H1 (cell line): ENCODE measurements at regions not wholly inside any gene's neighbourhood (a gene's known extent, or its start where the extent isn't known, plus 50 kb on each side); places are given as distances from the start of the nearest gene placed in this dataset.

Source experiments
- CTCF ChIA-PET: fragments of 300-600 bp; sonication (Branson Sonifier 250); formaldehyde crosslinking; loops from one replicate; lab custom pipeline; 2021; ENCODE audit not compliant: partially characterized antibody; lab: Charles Lee
- POLR2A ChIA-PET: fragments of 300-600 bp; sonication (Branson Sonifier 250); formaldehyde crosslinking; loops from one replicate; lab custom pipeline; 2021; ENCODE audit warnings: inconsistent platforms; ENCODE audit not compliant: partially characterized antibody; lab: Charles Lee
- DNase-seq, 2 experiments: peaks; one replicate each; pipeline versions ENCODE4 v3.0.0 to v3.0.0-alpha.2; 2010 to 2022; ENCODE audit warnings: low spot score in 2 of 2, low read depth in 1 of 2, mixed read lengths in 1 of 2
- FAIRE-seq: peaks from 2 replicates; lab custom pipeline; 2011; peaks lifted over from hg19 to GRCh38; lab: Jason Lieb, UNC
- H2AFZ ChIP-seq: 2 replicates; pipeline ENCODE4 v1.8.1; 2012; ENCODE audit warnings: low read length, inconsistent platforms
- H2AK5ac ChIP-seq: 2 replicates; pipeline ENCODE4 v1.6.1; 2013; ENCODE audit warnings: low read depth, low read length
- H2BK120ac ChIP-seq: replicated peaks from 2 replicates; pipeline ENCODE3; 2013; ENCODE audit warnings: low read depth, low read length, inconsistent platforms
- H2BK12ac ChIP-seq: 2 replicates; pipeline ENCODE4 v1.6.1; 2013; ENCODE audit warnings: low read depth, low read length
- H2BK15ac ChIP-seq: 2 replicates; pipeline ENCODE4 v1.6.1; 2013; ENCODE audit warnings: low read length
- H2BK20ac ChIP-seq: 2 replicates; pipeline ENCODE4 v1.6.1; 2013; ENCODE audit warnings: low read length
- H2BK5ac ChIP-seq: 2 replicates; pipeline ENCODE4 v1.6.1; 2013; ENCODE audit warnings: low read depth, low read length
- H3K14ac ChIP-seq: 2 replicates; pipeline ENCODE4 v1.6.1; 2013; ENCODE audit warnings: inconsistent platforms; ENCODE audit not compliant: insufficient read length
- H3K18ac ChIP-seq: 2 replicates; pipeline ENCODE4 v1.6.1; 2013; ENCODE audit warnings: low read length; ENCODE audit errors: extremely low read depth
- H3K23ac ChIP-seq: 2 replicates; pipeline ENCODE4 v1.6.1; 2013; ENCODE audit warnings: inconsistent platforms; ENCODE audit not compliant: insufficient read length
- H3K23me2 ChIP-seq: 2 replicates; pipeline ENCODE4 v1.6.1; 2013; ENCODE audit warnings: low read depth, low read length
- H3K27ac ChIP-seq: 2 replicates; pipeline ENCODE4 v1.6.1; 2011; ENCODE audit warnings: low read depth, low read length, inconsistent platforms
- H3K27me3 ChIP-seq, 4 experiments: replicated peaks in 1 of 4; 1 replicate in 1 of 4; 2 replicates in 3 of 4; pipeline versions ENCODE4 v1.6.1 to v1.8.1; 2011 to 2013; ENCODE audit warnings: low read length in 3 of 4, mild to moderate bottlenecking in 3 of 4, inconsistent platforms in 2 of 4, mixed read lengths in 2 of 4, moderate library complexity in 1 of 4; ENCODE audit not compliant: control insufficient read depth in 3 of 4, insufficient read depth in 3 of 4; ENCODE audit errors: extremely low read depth in 1 of 4
- H3K36me3 ChIP-seq, 4 experiments: 2 replicates each; pipeline versions ENCODE4 v1.6.1 to v1.8.1; 2011 to 2013; ENCODE audit warnings: mild to moderate bottlenecking in 4 of 4, low read length in 3 of 4, moderate library complexity in 2 of 4, control low read depth in 1 of 4, inconsistent platforms in 1 of 4; ENCODE audit not compliant: insufficient read depth in 4 of 4, control insufficient read depth in 2 of 4
- H3K4ac ChIP-seq: replicated peaks from 2 replicates; pipeline ENCODE3; 2013; ENCODE audit warnings: low read length, low read depth, mixed read lengths, inconsistent platforms; ENCODE audit not compliant: insufficient read length
- H3K4me1 ChIP-seq, 4 experiments: replicated peaks in 1 of 4; 1 replicate in 1 of 4; 2 replicates in 3 of 4; pipeline versions ENCODE4 v1.6.1 to v1.8.1; 2011 to 2013; ENCODE audit warnings: low read length in 3 of 4, inconsistent platforms in 2 of 4, mixed read lengths in 1 of 4; ENCODE audit not compliant: insufficient read depth in 4 of 4, control insufficient read depth in 3 of 4
- H3K4me2 ChIP-seq, 2 experiments: 2 replicates each; pipeline versions ENCODE4 v1.6.1 to v1.8.1; 2011 to 2013; ENCODE audit warnings: low read depth in 2 of 2, low read length in 2 of 2, control low read depth in 1 of 2, inconsistent platforms in 1 of 2, mild to moderate bottlenecking in 1 of 2; ENCODE audit not compliant: insufficient read depth in 1 of 2
- H3K4me3 ChIP-seq, 4 experiments: fragments of 200-600, 300-600 bp in 1 of 4; sonication (generic), shearing (Covaris generic), sonication (Bioruptor Twin) in 1 of 4; 2 replicates each; pipeline versions ENCODE4 v1.5.1 to v1.8.1; 2011 to 2016; ENCODE audit warnings: low read length in 4 of 4, low read depth in 3 of 4, control low read depth in 2 of 4, inconsistent platforms in 2 of 4, mild to moderate bottlenecking in 2 of 4, mixed read lengths in 1 of 4, moderate library complexity in 1 of 4; ENCODE audit not compliant: insufficient read depth in 2 of 4; ENCODE audit errors: extremely low read depth in 1 of 4
- H3K56ac ChIP-seq: replicated peaks from 2 replicates; pipeline ENCODE3; 2013; ENCODE audit warnings: low read depth, mild to moderate bottlenecking, mixed read lengths, low read length, inconsistent platforms; ENCODE audit not compliant: insufficient read length
- H3K79me1 ChIP-seq: 2 replicates; pipeline ENCODE4 v1.6.1; 2013; ENCODE audit warnings: low read depth, low read length, control low read depth
- H3K79me2 ChIP-seq, 2 experiments: 2 replicates each; pipeline versions ENCODE4 v1.6.1 to v1.8.1; 2012 to 2013; ENCODE audit warnings: low read length in 2 of 2, mild to moderate bottlenecking in 2 of 2, inconsistent platforms in 1 of 2; ENCODE audit not compliant: insufficient read depth in 2 of 2, control insufficient read depth in 1 of 2
- H3K9ac ChIP-seq, 4 experiments: replicated peaks in 1 of 4; 1 replicate in 1 of 4; 2 replicates in 3 of 4; pipeline versions ENCODE4 v1.6.1 to v1.8.1; 2011 to 2013; ENCODE audit warnings: low read depth in 3 of 4, low read length in 3 of 4, control low read depth in 2 of 4, mild to moderate bottlenecking in 2 of 4, moderate library complexity in 2 of 4, inconsistent platforms in 1 of 4; ENCODE audit errors: extremely low read depth in 1 of 4
- H3K9me3 ChIP-seq, 2 experiments: 2 replicates each; pipeline versions ENCODE4 v1.6.1 to v1.8.1; 2012 to 2013; ENCODE audit warnings: mild to moderate bottlenecking in 2 of 2, moderate library complexity in 2 of 2, control low read depth in 1 of 2, inconsistent platforms in 1 of 2, low read depth in 1 of 2, low read length in 1 of 2, mixed read lengths in 1 of 2; ENCODE audit not compliant: insufficient read depth in 2 of 2
- H4K20me1 ChIP-seq, 2 experiments: replicated peaks in 1 of 2; 2 replicates each; pipeline versions ENCODE3 to v1.8.1; 2011 to 2013; ENCODE audit warnings: inconsistent platforms in 2 of 2, low read length in 2 of 2, mild to moderate bottlenecking in 1 of 2; ENCODE audit not compliant: insufficient read depth in 2 of 2, control insufficient read depth in 1 of 2
- H4K5ac ChIP-seq: 2 replicates; pipeline ENCODE4 v1.6.1; 2013; ENCODE audit warnings: low read length, low read depth, mixed read lengths, inconsistent platforms; ENCODE audit not compliant: insufficient read length
- H4K8ac ChIP-seq: 2 replicates; pipeline ENCODE4 v1.8.0; 2013; ENCODE audit warnings: mild to moderate bottlenecking, moderate library complexity, low read length, inconsistent platforms; ENCODE audit not compliant: insufficient read depth; ENCODE audit errors: extremely low read depth
- H4K91ac ChIP-seq: replicated peaks from 2 replicates; pipeline ENCODE3; 2013; ENCODE audit warnings: low read length, mixed read lengths, inconsistent platforms; ENCODE audit not compliant: insufficient read length
- CHD1 ChIP-seq: IDR thresholded peaks from 2 replicates; pipeline ENCODE4 v1.6.1; 2012; ENCODE audit warnings: low read depth, low read length, improper control_type of control experiment
- CHD2 ChIP-seq: IDR thresholded peaks from 2 replicates; pipeline ENCODE4 v1.6.1; 2012; ENCODE audit warnings: low read length, improper control_type of control experiment
- EZH2 ChIP-seq: fragments of 200-600 bp; sonication (generic); IDR thresholded peaks from 2 replicates; pipeline ENCODE4 v1.7.1; 2012; ENCODE audit warnings: low read depth, mild to moderate bottlenecking, moderate library complexity, low read length, inconsistent platforms; ENCODE audit not compliant: severe bottlenecking
- RFX5 ChIP-seq: IDR thresholded peaks from 2 replicates; pipeline ENCODE4 v1.6.1; 2011; ENCODE audit warnings: low read depth, low read length, improper control_type of control experiment, borderline replicate concordance
- SUZ12 ChIP-seq: fragments of 200-600 bp; sonication (generic); IDR thresholded peaks from 2 replicates; pipeline ENCODE4 v1.6.1; 2012; ENCODE audit warnings: mild to moderate bottlenecking, inconsistent platforms, low read length, moderate library complexity, mixed read lengths
- WGBS, 2 experiments: shearing (Covaris generic) in 1 of 2; methylation state at CpG; one replicate each; pipeline versions ENCODE4 v1.1.6 to v1.1.7; 2013 to 2015; ENCODE audit warnings: low lambda C conversion rate in 2 of 2, mixed read lengths in 2 of 2, inconsistent platforms in 1 of 2, low coverage in 1 of 2, missing lambda C conversion rate in 1 of 2; ENCODE audit not compliant: insufficient replicate concordance in 2 of 2, insufficient coverage in 1 of 2, insufficient read length in 1 of 2; ENCODE audit errors: extremely low coverage in 1 of 2, missing lambda C conversion rate in 1 of 2; 5-methylcytosine and 5-hydroxymethylcytosine counted together

DNA sequence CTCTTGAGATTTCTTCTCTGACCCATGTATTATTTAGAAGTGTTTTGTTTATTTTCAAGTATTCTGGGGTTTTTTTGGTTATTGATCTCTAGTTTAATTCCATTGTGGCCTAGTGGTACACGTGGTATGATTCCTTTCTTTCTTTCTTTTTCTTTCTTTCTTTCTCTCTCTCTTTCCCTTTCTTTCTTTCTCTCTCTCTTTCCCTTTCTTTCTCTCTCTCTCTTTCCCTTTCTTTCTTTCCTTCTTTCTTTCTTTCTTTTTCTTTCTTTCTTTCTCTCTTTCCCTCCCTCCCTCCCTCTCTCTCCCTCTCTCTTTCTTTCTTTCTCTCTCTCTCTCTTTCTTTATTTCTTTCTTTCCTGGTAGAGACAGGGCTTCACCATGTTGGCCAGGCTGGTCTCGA lies 85.7 kb upstream of the UBE2E1 start:
- 97% methylated on average over 2 of the region's 2 CpGs; no CpG with 5 or more reads in 1 of the 2 experiments for WGBS, 2 experiments
- H3K9me3 ChIP-seq: no peaks in the 10 kb centered on the region
- H2BK12ac ChIP-seq: no peak overlapping the region
- H4K5ac ChIP-seq: no peak overlapping the region
- H4K8ac ChIP-seq: no peak overlapping the region
- FAIRE-seq (no peak), DNase-seq (no peak)
- H3K36me3 ChIP-seq: no peaks in the 10 kb centered on the region
- no peak overlapping the region for H3K4me2 ChIP-seq
- H4K20me1 ChIP-seq: no peaks in the 10 kb centered on the region
- no peak overlapping the region for H2BK20ac ChIP-seq
- H2BK5ac ChIP-seq: no peak overlapping the region
- ChIA-PET POLR2A (no interaction called here), CTCF (interaction anchor here (2.4 kb wide), 1 partner anchor 9 kb away, joined by 9 read pairs; no protein-coding TSS in a partner anchor)
- H3K23me2 ChIP-seq: no peaks in the 10 kb centered on the region
- H3K18ac ChIP-seq: no peak overlapping the region
- no peak overlapping the region for H3K56ac ChIP-seq
- no peak overlapping the region for H2BK15ac ChIP-seq
- no peak overlapping the region for H2AFZ ChIP-seq
- no peak overlapping the region for H3K4me3 ChIP-seq
- no peak overlapping the region for H3K27ac ChIP-seq
- H3K79me1 ChIP-seq: no peaks in the 10 kb centered on the region
- no peak overlapping the region for H3K23ac ChIP-seq
- TF ChIP-seq RFX5 (no peak), CHD2 (no peak), SUZ12 (no peak), EZH2 (no peak), CHD1 (no peak)
- no peak overlapping the region for H3K9ac ChIP-seq
- no peak overlapping the region for H4K91ac ChIP-seq
- H3K4me1 ChIP-seq: no peaks in the 10 kb centered on the region
- H3K79me2 ChIP-seq: no peaks in the 10 kb centered on the region
- H2BK120ac ChIP-seq: no peak overlapping the region
- no peak overlapping the region for H2AK5ac ChIP-seq
- H3K27me3 ChIP-seq: no peaks in the 10 kb centered on the region
- H3K14ac ChIP-seq: no peak overlapping the region
- H3K4ac ChIP-seq: no peak overlapping the region
